ENCODE measurements at regions not wholly inside any gene's neighbourhood (a gene's known extent, or its start where the extent isn't known, plus 50 kb on each side); places are given as distances from the start of the nearest gene placed in this dataset.

DNA sequence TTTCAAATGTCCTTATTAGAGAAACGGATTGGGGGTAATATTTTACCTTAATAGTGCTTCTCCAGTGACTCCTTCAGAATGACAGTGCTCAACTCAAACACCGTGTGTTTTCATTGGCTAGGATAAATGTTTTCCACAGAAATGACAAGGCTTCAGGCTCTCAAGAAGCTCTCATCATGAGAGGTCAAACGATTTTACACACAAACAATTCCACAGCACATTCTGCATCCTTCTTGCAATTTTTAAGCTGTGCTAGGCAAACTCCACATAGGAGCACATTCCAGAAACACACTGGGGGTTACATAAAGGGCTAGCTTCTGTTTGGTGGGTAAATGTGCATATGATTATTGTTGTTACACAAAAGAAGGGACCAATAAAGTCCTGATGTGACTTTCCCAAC is 75.5 kb upstream of the IPO9 start:
- Histone ChIP-seq H3K9me2 (ENCODE audit: insufficient read depth, low read length) (no peaks in the 10 kb centered on the region), H3K27ac (ENCODE audit: low read depth, low read length, poor library complexity, severe bottlenecking) (no peak overlapping the region), H2AFZ (ENCODE audit: low read length) (no peak overlapping the region), H3K79me2 (ENCODE audit: insufficient read depth, low read depth, low read length) (no peaks in the 10 kb centered on the region), H4K20me1 (ENCODE audit: insufficient read depth, low read length) (no peaks in the 10 kb centered on the region), H3K9me3 (ENCODE audit: low read length) (no peaks in the 10 kb centered on the region), H3K4me3 (ENCODE audit: low read depth, low read length, poor library complexity, severe bottlenecking) (no peak overlapping the region), H3K36me3 (ENCODE audit: insufficient read depth, low read length) (no peaks in the 10 kb centered on the region), H3K4me2 (ENCODE audit: low read length) (no peak overlapping the region), H3K4me1 (ENCODE audit: insufficient read depth, low read length, poor library complexity, severe bottlenecking) (peaks cover 53% of the 10 kb centered on the region)
- no peak for TF ChIP-seq EZH2phosphoT487 (IDR thresholded peaks at IDR 0.05; ENCODE audit: borderline replicate concordance, low read depth, low read length)
- TF ChIP-seq, protein P1, sequence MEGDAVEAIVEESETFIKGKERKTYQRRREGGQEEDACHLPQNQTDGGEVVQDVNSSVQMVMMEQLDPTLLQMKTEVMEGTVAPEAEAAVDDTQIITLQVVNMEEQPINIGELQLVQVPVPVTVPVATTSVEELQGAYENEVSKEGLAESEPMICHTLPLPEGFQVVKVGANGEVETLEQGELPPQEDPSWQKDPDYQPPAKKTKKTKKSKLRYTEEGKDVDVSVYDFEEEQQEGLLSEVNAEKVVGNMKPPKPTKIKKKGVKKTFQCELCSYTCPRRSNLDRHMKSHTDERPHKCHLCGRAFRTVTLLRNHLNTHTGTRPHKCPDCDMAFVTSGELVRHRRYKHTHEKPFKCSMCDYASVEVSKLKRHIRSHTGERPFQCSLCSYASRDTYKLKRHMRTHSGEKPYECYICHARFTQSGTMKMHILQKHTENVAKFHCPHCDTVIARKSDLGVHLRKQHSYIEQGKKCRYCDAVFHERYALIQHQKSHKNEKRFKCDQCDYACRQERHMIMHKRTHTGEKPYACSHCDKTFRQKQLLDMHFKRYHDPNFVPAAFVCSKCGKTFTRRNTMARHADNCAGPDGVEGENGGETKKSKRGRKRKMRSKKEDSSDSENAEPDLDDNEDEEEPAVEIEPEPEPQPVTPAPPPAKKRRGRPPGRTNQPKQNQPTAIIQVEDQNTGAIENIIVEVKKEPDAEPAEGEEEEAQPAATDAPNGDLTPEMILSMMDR (conservative IDR thresholded peaks at IDR 0.05; ENCODE audit: low read length), result no peak
- ChIA-PET CTCF (ENCODE audit: unreplicated experiment) (no interaction called here), POLR2A (interaction anchor here (1.0 kb wide), 1 partner anchor 8 kb away, joined by 3 read pairs; no protein-coding TSS in a partner anchor)
- DNase-seq (ENCODE audit: low spot score), result no peak
- intact Hi-C loops (cut with micrococcal nuclease; ENCODE audit: unreplicated experiment), result no loop called here
- BruUV-seq (replicated peaks), result no TSS peak

DNA sequence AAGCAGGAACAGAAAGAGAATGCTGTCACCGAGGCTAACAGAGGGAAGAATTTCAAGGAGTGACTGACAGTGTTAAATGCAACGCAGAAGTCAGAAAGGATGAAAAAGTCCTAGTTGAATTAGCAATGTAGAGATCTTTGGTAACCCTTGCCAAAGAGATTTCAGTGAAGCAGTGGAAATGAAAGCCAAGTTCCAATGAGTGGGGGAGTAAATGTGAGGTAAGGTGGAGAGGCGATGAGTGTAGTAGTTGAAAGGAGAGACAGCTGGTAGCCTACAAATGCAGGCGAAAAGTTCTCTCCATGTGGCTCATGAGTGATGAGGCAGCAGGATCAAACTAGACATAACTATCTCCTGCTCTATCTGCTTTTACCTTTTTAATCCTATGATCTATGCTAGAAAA is 74.6 kb upstream of the IPO9 start:
- ChIA-PET POLR2A (no interaction called here), CTCF (ENCODE audit: unreplicated experiment) (no interaction called here)
- H3K79me2 ChIP-seq (ENCODE audit: insufficient read depth, low read depth, low read length), result no peaks in the 10 kb centered on the region
- H3K4me2 ChIP-seq (ENCODE audit: low read length), result no peak overlapping the region
- H3K9me3 ChIP-seq (ENCODE audit: low read length), result no peaks in the 10 kb centered on the region
- H2AFZ ChIP-seq (ENCODE audit: low read length), result no peak overlapping the region
- BruUV-seq (replicated peaks), result no TSS peak
- no peak overlapping the region for H3K4me3 ChIP-seq (ENCODE audit: low read depth, low read length, poor library complexity, severe bottlenecking)
- H3K9me2 ChIP-seq (ENCODE audit: insufficient read depth, low read length), result no peaks in the 10 kb centered on the region
- peaks cover 62% of the 10 kb centered on the region for H3K4me1 ChIP-seq (ENCODE audit: insufficient read depth, low read length, poor library complexity, severe bottlenecking)
- intact Hi-C loops (cut with micrococcal nuclease; ENCODE audit: unreplicated experiment), result no loop called here
- no peak overlapping the region for H3K27ac ChIP-seq (ENCODE audit: low read depth, low read length, poor library complexity, severe bottlenecking)
- H3K36me3 ChIP-seq (ENCODE audit: insufficient read depth, low read length), result no peaks in the 10 kb centered on the region
- TF ChIP-seq, protein P1 (conservative IDR thresholded peaks at IDR 0.05; ENCODE audit: low read length), result no peak
- TF ChIP-seq EZH2phosphoT487 (IDR thresholded peaks at IDR 0.05; ENCODE audit: borderline replicate concordance, low read depth, low read length), result no peak
- no peaks in the 10 kb centered on the region for H4K20me1 ChIP-seq (ENCODE audit: insufficient read depth, low read length)
- no peak for DNase-seq (ENCODE audit: low spot score)

DNA sequence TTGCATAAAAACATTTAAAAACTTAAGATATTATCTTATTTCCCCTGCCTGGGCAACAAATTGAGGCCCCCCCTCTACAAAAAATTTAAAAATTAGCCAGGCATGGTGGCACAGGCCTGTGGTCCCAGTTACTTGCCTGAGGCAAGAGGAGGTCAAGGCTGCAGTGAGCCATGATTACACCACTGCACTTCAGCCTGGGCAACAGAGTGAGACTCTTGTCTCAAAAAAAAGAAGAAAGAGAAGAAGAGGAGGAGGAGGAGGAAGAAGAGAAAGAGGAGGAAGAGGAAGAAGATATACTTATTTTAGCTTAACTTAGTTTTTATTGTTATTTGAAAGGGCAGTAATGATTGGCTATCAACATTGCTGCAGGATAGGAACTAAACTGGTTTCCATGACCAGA is 73.8 kb upstream of the IPO9 start:
- TF ChIP-seq, protein P1 (conservative IDR thresholded peaks at IDR 0.05; ENCODE audit: low read length), result no peak
- TF ChIP-seq EZH2phosphoT487 (IDR thresholded peaks at IDR 0.05; ENCODE audit: borderline replicate concordance, low read depth, low read length), result no peak
- no peak overlapping the region for H3K4me3 ChIP-seq (ENCODE audit: low read depth, low read length, poor library complexity, severe bottlenecking)
- H2AFZ ChIP-seq (ENCODE audit: low read length), result no peak overlapping the region
- no TSS peak for BruUV-seq (replicated peaks)
- DNase-seq (ENCODE audit: low spot score), result no peak
- H4K20me1 ChIP-seq (ENCODE audit: insufficient read depth, low read length), result no peaks in the 10 kb centered on the region
- POLR2A ChIA-PET, result interaction anchor here (1.3 kb wide), 1 partner anchor 9 kb away, joined by 3 read pairs; no protein-coding TSS in a partner anchor
- CTCF ChIA-PET (ENCODE audit: unreplicated experiment), result no interaction called here
- H3K4me1 ChIP-seq (ENCODE audit: insufficient read depth, low read length, poor library complexity, severe bottlenecking), result peaks cover 63% of the 10 kb centered on the region
- H3K27ac ChIP-seq (ENCODE audit: low read depth, low read length, poor library complexity, severe bottlenecking), result no peak overlapping the region
- no peaks in the 10 kb centered on the region for H3K9me3 ChIP-seq (ENCODE audit: low read length)
- no peaks in the 10 kb centered on the region for H3K36me3 ChIP-seq (ENCODE audit: insufficient read depth, low read length)
- H3K4me2 ChIP-seq (ENCODE audit: low read length), result no peak overlapping the region
- no peaks in the 10 kb centered on the region for H3K9me2 ChIP-seq (ENCODE audit: insufficient read depth, low read length)
- intact Hi-C loops (cut with micrococcal nuclease; ENCODE audit: unreplicated experiment), result no loop called here
- no peaks in the 10 kb centered on the region for H3K79me2 ChIP-seq (ENCODE audit: insufficient read depth, low read depth, low read length)

All from OCI-LY7 (cell line).